ENCODE measurements at regions not wholly inside any gene's neighbourhood (a gene's known extent, or its start where the extent isn't known, plus 50 kb on each side); places are given as distances from the start of the nearest gene placed in this dataset.
"Not testable (repeated sequence)": the region's sequence is repeated elsewhere in the genome, so short reads cannot be mapped to it uniquely, and the experiment has no call there.

- no peak for DNase-seq
Measured at GRCh38 chr6:9924971-9925370, 489.9 kb downstream of the TFAP2A start.

DNA sequence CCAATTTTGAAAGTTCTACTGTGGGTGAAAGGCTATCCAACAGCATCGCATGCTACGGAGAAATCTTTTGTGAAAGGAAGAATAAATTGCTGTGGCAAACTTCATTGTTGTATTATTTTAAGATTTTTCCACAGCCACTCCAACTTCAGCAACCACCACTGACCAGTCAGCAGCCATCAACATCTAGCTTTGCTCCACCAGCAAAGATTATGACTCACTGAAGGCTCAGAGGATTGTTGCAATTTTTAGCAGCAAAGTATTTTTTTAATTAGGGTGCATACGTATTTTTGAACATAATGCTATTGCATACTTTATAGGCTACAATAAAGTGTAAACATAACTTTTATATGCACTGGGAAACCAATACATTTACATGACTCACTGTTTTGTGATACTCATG is 493.5 kb downstream of the TFAP2A start:
- DNase-seq = no peak

GRCh38 chr6:9914951-9915350 is 499.9 kb downstream of the TFAP2A start:
- no peak for DNase-seq

DNA sequence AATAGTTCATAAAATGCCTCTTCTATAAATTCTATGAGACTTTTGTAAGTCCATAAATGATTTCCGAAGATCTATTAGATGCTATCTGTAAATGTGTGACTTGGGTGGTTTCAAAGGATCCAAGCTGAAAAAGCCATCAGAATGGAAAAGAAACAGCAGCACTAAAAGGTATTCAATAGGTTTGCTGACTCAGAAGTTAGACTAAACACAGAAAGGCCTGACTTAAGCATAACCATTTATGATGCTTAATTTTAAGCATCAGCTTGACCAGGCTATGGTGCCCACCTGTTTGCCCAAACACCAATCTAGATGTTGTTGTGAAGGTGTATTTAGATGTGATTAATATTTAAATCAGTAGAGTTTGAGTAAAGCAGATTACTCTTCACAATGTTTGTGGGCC is 513.5 kb downstream of the TFAP2A start:
- DNase-seq = no peak

DNA sequence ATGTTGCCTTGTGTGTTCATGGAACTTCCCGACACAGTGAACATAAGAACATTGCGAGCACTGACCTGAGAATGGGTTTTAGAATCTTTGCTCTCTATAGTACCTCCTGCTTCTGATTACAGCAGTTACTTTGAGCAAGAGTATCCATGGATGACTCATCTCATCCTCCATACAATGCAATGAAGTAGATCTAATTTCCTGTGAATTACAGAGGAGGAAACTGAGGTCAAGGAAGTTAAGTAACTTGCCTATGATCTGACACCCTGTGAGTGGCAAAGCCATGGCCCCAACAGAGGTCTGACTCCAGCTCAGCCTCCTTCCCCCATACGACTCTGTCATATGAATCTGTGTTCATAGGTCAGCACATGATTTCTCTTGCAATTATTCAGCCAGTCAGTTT is 518.1 kb downstream of the TFAP2A start:
- DNase-seq = no peak

- no peak for DNase-seq
Measured at GRCh38 chr6:9890893-9891292, 524.0 kb downstream of the TFAP2A start.

- no peak for DNase-seq
Measured at GRCh38 chr6:9890469-9890868, 524.4 kb downstream of the TFAP2A start.

- no peak for DNase-seq
Measured at GRCh38 chr6:9878535-9878934, 536.3 kb downstream of the TFAP2A start.

GRCh38 chr6:9875605-9876353 is 539.1 kb downstream of the TFAP2A start:
- no peak for DNase-seq

DNA sequence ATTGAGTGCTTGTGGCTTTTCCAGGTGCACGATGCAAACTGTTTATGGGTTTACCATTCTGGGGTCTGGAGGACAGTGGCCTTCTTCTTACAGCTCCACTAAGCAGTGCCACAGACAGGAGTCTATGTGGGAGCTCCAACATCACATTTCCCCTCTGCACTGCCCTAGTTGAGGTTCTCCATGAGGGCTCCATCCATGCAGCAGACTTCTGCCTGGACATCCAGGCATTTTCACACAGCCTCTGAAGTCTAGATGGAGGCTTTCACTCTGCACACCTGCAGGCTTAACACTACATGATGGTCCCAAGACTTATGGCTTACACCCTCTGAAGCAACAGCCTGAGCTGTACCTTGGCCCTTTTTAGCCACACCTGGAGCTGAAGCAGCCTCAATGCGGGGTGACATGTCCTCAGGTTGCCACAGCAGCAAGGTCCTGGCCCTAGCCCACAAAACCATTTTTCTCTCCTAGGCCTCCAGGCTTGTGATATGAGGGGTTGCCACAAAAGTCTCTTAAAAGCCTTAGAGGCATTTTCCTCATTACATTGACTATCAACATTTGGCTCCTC is 552.2 kb downstream of the TFAP2A start:
- no peak for DNase-seq

GRCh38 chr6:9851541-9852380 is 563.1 kb downstream of the TFAP2A start:
- DNase-seq = no peak

- no peak for DNase-seq
Measured at GRCh38 chr6:9851006-9851405, 563.9 kb downstream of the TFAP2A start.

DNA sequence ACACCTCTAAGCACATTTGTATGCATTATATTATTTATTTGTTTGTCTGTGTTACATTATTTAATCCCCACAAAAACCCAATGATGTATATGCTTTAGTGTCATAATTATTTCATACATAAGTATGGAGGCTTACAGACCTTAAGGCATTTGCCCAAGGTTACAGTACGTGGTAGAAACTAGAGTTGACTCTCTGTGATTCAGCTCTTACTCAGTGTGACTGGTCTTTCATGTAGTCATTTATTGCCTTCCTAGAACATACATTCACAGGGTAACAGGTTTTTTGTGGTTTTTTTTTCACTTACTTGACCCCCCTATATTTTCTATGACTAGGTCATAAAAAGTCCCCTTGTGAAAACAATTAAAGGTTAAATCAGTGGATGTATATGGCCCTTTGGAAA is 566.8 kb downstream of the TFAP2A start:
- no peak for DNase-seq

GRCh38 chr6:9841886-9842725 is 572.8 kb downstream of the TFAP2A start:
- no peak for DNase-seq

- no peak for DNase-seq
Measured at GRCh38 chr6:9834233-9834632, 580.6 kb downstream of the TFAP2A start.

DNA sequence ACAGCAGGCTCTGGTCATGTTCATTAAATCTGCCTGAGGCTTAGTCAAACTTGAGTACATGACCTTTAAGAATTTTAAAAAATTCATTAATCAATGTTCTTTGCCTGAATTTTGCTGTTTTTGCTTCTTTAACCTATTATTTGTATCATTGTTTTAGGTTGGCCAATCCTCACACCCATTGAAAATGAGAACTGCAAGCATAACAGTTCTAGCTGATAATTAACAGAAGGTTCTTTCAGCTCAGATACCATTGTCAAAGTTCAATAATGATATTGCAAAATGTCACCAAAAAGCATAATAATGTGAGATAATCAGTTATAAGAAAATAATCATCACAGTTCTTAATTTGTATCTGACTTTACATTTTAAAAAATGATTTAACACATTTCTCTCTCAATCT is 583.1 kb downstream of the TFAP2A start:
- DNase-seq = no peak

DNA sequence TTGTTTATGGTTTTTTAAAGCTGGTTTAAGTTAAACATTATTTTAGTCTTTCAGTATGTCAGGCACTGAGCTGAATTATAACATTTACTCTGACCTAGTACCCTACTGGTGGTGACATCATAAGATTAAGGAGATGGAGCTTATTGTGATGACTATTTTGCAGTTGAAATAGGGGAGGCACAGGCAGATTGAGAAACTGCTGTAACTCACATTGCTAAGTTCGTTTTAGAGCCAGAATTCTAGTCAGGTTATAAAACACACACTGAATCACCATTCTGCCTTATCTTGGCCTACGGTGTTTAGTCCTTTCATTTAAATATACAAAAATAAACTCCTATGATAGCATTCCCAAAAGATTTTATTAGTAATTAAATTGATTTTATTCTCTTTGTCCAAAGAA is 584.1 kb downstream of the TFAP2A start:
- DNase-seq = no peak

GRCh38 chr6:9825526-9825925 is 589.3 kb downstream of the TFAP2A start:
- DNase-seq = no peak

GRCh38 chr6:9810727-9811126 is 604.1 kb downstream of the TFAP2A start:
- not testable (repeated sequence) for DNase-seq

DNA sequence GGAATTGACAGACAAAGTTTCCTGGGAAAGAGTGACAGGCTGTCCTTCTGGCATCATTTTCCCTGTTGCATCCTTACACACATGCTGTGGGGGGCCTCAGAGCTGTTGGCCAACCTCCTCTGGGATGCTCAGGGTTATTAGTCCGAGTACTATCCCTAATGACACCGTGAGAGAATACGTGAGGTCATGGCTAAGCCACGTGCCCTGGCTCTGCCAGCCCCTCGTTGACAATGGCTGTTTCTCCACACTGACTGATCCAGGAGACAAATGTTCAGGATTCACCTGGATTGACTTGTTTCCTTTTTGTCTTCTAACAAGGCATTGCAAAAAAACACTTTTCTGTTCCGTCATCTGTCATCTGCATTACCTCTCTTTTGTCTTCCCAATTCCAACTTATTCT is 604.6 kb downstream of the TFAP2A start:
- DNase-seq = no peak

GRCh38 chr6:9806195-9806594 is 608.7 kb downstream of the TFAP2A start:
- no peak for DNase-seq

DNA sequence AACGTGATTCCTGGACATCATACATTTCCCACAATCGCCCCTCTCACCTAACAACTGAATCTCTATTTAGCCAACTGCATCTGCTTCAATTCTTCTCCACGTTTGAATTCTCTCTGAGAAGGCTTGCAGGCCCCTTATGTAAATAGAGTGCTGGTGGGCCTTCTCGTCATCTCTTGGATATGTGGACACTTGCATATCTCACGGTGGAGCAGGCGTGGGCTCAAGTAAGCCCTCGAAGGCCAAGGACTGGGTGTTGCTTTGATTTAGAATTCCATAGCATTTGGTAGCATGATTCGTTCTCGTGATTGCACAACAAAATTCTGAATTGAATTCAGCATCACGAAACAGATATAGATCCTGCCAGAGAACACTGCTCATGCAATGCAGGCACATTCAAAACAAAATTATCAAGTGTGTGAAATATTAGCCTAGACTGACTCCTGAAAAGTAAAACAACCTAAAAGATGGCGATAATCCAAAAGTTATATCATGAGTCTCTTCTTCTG is 613.6 kb downstream of the TFAP2A start:
- no peak for DNase-seq

- DNase-seq = no peak
Measured at GRCh38 chr6:9799582-9799981, 615.3 kb downstream of the TFAP2A start.
